Omental fat pad (tissue), 3 donors: ENCODE measurements at regions not wholly inside any gene's neighbourhood (a gene's known extent, or its start where the extent isn't known, plus 50 kb on each side); places are given as distances from the start of the nearest gene placed in this dataset.

Source experiments
- ATAC-seq: fragments of 150-250 bp; one replicate; pipeline ENCODE4 v1.9.1; 2016; ENCODE audit warnings: mild to moderate bottlenecking, moderate library complexity; ENCODE audit not compliant: low FRiP score
- DNase-seq: peaks from one replicate; pipeline ENCODE4 v3.0.0-alpha.2; 2019; ENCODE audit warnings: low spot score
- TF ChIP-seq, protein P1 (sequence below), 3 donors: fragments of 450-650 bp; IDR thresholded peaks; one replicate each; pipeline ENCODE4 v1.5.1; 2016 to 2017; ENCODE audit warnings: antibody characterized with exemption in 3 of 3, mild to moderate bottlenecking in 3 of 3, moderate library complexity in 2 of 3

DNA sequence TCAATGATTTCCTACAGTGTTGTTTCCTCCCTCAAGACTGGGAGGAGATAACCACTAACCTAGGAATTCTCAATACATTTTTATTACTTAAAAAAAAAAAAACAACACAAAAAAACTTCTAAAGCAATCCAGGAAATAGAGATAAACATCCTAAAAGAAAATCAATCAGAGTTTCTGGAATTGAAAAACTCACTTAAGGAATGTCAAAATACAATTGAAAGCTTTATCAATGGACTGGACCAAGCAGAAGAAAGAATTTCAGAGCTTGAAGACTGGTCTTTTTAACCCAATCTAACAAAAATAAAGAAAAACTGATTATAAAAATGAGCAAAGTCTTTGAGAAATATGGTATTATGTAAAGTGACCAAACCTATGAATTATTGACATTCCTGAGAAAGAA, 394.1 kb downstream of the XPNPEP1 start:
- no peak for ATAC-seq
- TF ChIP-seq, protein P1, sequence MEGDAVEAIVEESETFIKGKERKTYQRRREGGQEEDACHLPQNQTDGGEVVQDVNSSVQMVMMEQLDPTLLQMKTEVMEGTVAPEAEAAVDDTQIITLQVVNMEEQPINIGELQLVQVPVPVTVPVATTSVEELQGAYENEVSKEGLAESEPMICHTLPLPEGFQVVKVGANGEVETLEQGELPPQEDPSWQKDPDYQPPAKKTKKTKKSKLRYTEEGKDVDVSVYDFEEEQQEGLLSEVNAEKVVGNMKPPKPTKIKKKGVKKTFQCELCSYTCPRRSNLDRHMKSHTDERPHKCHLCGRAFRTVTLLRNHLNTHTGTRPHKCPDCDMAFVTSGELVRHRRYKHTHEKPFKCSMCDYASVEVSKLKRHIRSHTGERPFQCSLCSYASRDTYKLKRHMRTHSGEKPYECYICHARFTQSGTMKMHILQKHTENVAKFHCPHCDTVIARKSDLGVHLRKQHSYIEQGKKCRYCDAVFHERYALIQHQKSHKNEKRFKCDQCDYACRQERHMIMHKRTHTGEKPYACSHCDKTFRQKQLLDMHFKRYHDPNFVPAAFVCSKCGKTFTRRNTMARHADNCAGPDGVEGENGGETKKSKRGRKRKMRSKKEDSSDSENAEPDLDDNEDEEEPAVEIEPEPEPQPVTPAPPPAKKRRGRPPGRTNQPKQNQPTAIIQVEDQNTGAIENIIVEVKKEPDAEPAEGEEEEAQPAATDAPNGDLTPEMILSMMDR (IDR thresholded peaks at IDR 0.05): no peak
- no peak for DNase-seq

DNA sequence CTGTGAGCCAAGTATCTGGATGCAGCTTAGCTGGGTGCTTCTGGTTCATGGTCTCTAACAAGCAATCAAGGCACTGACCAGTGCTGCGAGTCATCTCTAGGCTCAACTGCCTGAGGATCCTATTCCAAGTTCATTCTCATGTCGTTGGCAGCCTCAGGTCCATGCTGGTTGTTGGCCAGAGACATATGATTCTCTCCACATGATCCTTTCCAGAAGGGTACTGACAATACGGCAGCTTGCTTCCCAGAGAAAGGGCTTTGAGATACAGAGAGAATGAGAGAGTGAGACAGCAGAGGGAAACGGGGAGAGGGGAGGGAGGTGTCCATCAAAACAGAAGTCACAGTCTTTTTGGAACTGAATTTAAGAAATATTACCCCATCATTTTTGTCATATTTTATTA, 405.6 kb downstream of the XPNPEP1 start:
- ATAC-seq (no peak), DNase-seq (no peak)
- TF ChIP-seq, protein P1 (IDR thresholded peaks at IDR 0.05): no peak

DNA sequence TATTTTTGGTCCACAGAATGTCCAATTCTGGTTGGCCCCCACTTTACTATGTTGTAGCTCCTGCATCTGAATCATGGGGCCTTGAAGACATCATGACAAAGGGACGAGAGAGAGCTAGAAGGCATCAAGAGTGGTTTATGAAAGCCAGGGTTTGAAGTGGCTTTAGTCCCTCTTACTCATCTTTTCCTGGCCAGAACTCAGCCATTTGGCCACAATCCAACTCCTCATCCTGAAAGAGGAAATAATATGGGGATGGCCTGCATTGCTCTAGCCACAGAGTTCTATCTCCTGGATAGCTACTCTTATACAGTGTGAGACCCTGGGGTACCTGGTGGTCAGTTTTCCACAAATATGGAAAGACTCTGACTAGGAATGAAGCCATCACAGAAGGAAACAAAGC, 418.9 kb downstream of the XPNPEP1 start:
- ATAC-seq (no peak), DNase-seq (no peak)
- TF ChIP-seq, protein P1 (IDR thresholded peaks at IDR 0.05): no peak

DNA sequence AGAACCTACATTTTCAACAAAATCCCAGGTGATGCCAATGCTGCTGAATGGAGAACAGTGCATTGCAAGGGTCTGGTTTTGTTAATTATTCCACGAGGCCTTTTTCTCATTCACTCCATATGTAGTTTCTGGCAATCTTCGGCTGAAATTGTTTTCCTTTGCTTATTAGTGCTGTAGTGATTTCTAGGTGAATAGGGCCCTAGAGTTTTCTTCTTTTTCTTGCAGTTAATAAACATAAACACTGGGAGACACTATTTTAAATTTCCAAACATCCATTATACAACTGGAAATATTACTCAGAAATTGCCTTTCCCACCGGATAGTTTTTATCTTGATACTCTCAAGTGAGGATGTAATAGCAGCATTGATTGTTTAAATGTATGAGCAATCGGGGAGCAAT, 435.6 kb downstream of the XPNPEP1 start:
- ATAC-seq (no peak), DNase-seq (no peak)
- TF ChIP-seq, protein P1 (IDR thresholded peaks at IDR 0.05): no peak

DNA sequence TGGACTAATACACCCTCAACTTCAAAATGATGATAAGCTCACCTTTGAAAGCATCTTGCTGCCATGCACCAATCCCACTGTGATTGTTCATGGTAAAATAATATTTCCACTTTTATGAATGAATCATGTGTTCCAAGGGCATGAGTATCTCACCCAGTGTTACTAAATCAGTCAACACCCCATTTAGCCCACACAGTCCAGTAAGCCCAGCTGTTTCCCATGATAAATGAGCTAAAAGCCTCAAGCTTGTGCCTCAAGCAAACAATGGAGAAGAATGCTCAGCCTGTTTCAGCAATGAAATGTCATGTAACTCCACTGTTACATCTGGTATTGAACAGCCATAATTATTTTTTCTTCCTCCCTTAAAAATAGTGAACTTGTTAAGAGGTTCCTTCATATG, 442.5 kb downstream of the XPNPEP1 start:
- TF ChIP-seq, protein P1 (IDR thresholded peaks at IDR 0.05): no peak
- no peak for ATAC-seq
- DNase-seq: no peak

DNA sequence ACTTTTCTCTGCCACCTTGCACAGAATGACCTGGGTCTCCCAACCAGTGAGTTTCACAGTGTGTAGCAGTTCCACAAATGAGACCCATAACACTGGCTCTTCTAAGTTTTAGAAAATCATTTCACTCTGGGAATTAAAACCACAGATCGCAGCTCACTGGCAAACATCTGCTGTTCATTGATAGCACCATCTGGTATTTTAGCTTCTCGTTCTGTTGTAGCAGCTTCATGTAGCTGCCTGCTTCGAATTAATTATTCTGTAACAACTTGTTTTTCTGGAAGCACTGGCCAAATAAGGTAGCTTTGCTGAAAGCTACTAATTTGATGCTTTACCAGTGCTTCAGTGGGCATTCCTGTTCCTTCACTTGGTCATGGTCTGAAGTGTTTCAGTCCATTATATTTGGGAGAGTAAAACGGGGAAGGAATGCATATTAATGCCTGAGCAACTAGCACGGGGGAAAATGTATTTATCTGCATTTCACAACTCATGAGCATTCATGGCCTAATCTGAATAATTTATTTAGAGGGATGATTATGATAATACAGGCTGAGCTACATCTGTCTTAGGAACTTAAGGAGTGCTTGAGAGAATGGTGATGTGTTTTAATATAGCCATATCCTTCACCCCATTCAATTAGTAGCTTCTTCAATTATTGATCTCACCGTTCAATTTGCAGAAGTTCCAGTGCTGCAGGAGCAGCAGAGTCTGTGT, 447.4 kb downstream of the XPNPEP1 start:
- TF ChIP-seq, protein P1 (IDR thresholded peaks at IDR 0.05): no peak
- ATAC-seq: no peak
- DNase-seq: no peak

DNA sequence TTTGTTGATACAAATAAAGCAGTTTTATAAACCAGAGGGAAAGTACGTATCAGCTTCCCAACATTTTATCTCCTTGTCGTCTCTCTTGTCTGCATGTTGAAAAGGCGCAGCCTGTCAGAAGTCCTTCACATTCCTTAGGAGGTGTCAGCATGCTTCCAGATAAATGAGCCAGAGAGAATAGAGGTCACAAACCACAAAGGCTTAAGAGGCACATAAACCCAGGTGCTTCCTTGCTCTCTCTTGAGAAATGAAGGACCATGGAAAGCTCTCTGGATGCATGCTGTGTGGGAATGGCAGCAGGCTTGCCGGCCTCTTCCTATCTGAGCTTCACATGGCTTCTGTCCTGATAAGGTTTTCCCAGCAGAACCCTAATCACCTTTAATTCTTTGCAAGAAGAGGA, 448.5 kb downstream of the XPNPEP1 start:
- no peak for DNase-seq
- ATAC-seq: no peak
- TF ChIP-seq, protein P1 (IDR thresholded peaks at IDR 0.05): no peak
